HCT116 (cell line): ENCODE measurements at regions not wholly inside any gene's neighbourhood (a gene's known extent, or its start where the extent isn't known, plus 50 kb on each side); places are given as distances from the start of the nearest gene placed in this dataset.

Source experiments
- ATAC-seq: fragments of 200-7000 bp; cut with Tn5 transposase; 2 replicates; pipeline ENCODE4 v1.9.1; 2020; ENCODE audit warnings: mild to moderate bottlenecking, moderate library complexity
- BruUV-seq: library from RNA; stranded (reverse); fragments of 400-500 nt; replicated peaks from 2 replicates; lab custom pipeline; 2021; lab: Mats Ljungman, UMichigan
- CTCF ChIA-PET: fragments of 300-600 bp; sonication (Branson Sonifier 250); formaldehyde crosslinking; loops from one replicate; lab custom pipeline; 2021; ENCODE audit warnings: antibody characterized with exemption; lab: Charles Lee
- POLR2A ChIA-PET: fragments of 300-600, 350-600 bp; sonication (Branson Sonifier 250); formaldehyde crosslinking; loops from one replicate; lab custom pipeline; 2021; ENCODE audit warnings: antibody characterized with exemption; lab: Charles Lee
- RAD21 ChIA-PET, 2 experiments: fragments of 300-600 bp; sonication (Branson Sonifier 250); formaldehyde crosslinking; loops; one replicate each; lab custom pipeline; 2023; ENCODE audit warnings: low total read pairs in 2 of 2; ENCODE audit not compliant: uncharacterized antibody in 2 of 2, unreplicated experiment in 2 of 2, low non-redundant PET in 1 of 2; lab: Charles Lee
- DNase-seq: peaks from one replicate; pipeline ENCODE4 v3.0.0-alpha.2; 2010; ENCODE audit warnings: low read depth, low spot score
- H2AFZ ChIP-seq: fragments of 200-600 bp; shearing (Covaris generic), sonication (generic); 2 replicates; pipeline ENCODE4 v1.6.1; 2017; ENCODE audit warnings: low read depth, mixed run types, mixed read lengths, antibody characterized with exemption, low read length; ENCODE audit not compliant: poor library complexity, severe bottlenecking
- H3K27ac ChIP-seq: 2 replicates; pipeline ENCODE4 v1.5.1; 2012; ENCODE audit warnings: low read depth, low read length
- H3K27me3 ChIP-seq: fragments of 200-600 bp; sonication (generic); 2 replicates; pipeline ENCODE4 v1.6.1; 2016; ENCODE audit warnings: mixed run types, low read length, mixed read lengths; ENCODE audit not compliant: insufficient read depth
- H3K36me3 ChIP-seq, 2 experiments: fragments of 200-500 bp in 1 of 2; fragments of 200-600 bp in 1 of 2; sonication (Bioruptor generic) in 1 of 2; sonication (generic) in 1 of 2; 2 replicates each; pipeline versions ENCODE4 v1.5.1 to v1.6.1; 2014 to 2016; ENCODE audit warnings: low read length in 2 of 2, inconsistent platforms in 1 of 2, mixed read lengths in 1 of 2, mixed run types in 1 of 2; ENCODE audit not compliant: insufficient read depth in 2 of 2, control insufficient read depth in 1 of 2
- H3K4me1 ChIP-seq, 2 experiments: fragments of 200-600 bp in 1 of 2; sonication (generic) in 1 of 2; 2 replicates each; pipeline versions ENCODE4 v1.5.1 to v1.6.1; 2012 to 2017; ENCODE audit warnings: low read length in 2 of 2, inconsistent platforms in 1 of 2, mild to moderate bottlenecking in 1 of 2, mixed read lengths in 1 of 2, mixed run types in 1 of 2, moderate library complexity in 1 of 2; ENCODE audit not compliant: insufficient read depth in 2 of 2, control insufficient read depth in 1 of 2
- H3K4me2 ChIP-seq: fragments of 200-600 bp; sonication (generic); 2 replicates; pipeline ENCODE4 v1.6.1; 2017; ENCODE audit warnings: mixed run types, low read length, mixed read lengths
- H3K4me3 ChIP-seq, 2 experiments: fragments of 200-600 bp in 1 of 2; sonication (generic) in 1 of 2; replicated peaks in 1 of 2; 2 replicates each; pipeline ENCODE4 v1.5.1; 2011 to 2016; ENCODE audit warnings: low read length in 2 of 2, control low read depth in 1 of 2, low read depth in 1 of 2, mild to moderate bottlenecking in 1 of 2, mixed read lengths in 1 of 2, mixed run types in 1 of 2
- H3K79me2 ChIP-seq: fragments of 200-600 bp; sonication (generic); 2 replicates; pipeline ENCODE4 v1.6.1; 2017; ENCODE audit warnings: mild to moderate bottlenecking, mixed run types, low read length, moderate library complexity, mixed read lengths; ENCODE audit not compliant: insufficient read depth
- H3K9ac ChIP-seq: fragments of 200-600 bp; sonication (generic); 2 replicates; pipeline ENCODE4 v1.6.1; 2016; ENCODE audit warnings: low read length, mixed read lengths
- H3K9me2 ChIP-seq: fragments of 200-600 bp; sonication (generic), shearing (Covaris generic); 2 replicates; pipeline ENCODE4 v1.6.1; 2017; ENCODE audit warnings: mixed run types, mild to moderate bottlenecking, moderate library complexity; ENCODE audit not compliant: insufficient read depth
- H3K9me3 ChIP-seq, 2 experiments: fragments of 200-500 bp in 1 of 2; fragments of 200-600 bp in 1 of 2; sonication (Bioruptor generic) in 1 of 2; sonication (generic) in 1 of 2; 2 replicates each; pipeline ENCODE4 v1.6.1; 2014 to 2017; ENCODE audit warnings: low read length in 2 of 2, mixed read lengths in 2 of 2, inconsistent platforms in 1 of 2, low read depth in 1 of 2, mild to moderate bottlenecking in 1 of 2, mixed run types in 1 of 2, moderate library complexity in 1 of 2; ENCODE audit not compliant: control insufficient read depth in 1 of 2, insufficient read depth in 1 of 2
- H4K20me1 ChIP-seq: fragments of 200-600 bp; sonication (generic), shearing (Covaris generic); 2 replicates; pipeline ENCODE4 v1.6.1; 2017; ENCODE audit warnings: mixed run types, mild to moderate bottlenecking, moderate library complexity; ENCODE audit not compliant: insufficient read depth
- CBX3 ChIP-seq: IDR thresholded peaks from 2 replicates; pipeline ENCODE4 v1.6.1; 2012; ENCODE audit warnings: low read depth
- CEBPB ChIP-seq: IDR thresholded peaks from 2 replicates; pipeline ENCODE4 v1.6.1; 2012; ENCODE audit warnings: low read depth
- CTCF ChIP-seq, 3 experiments: fragments of 200-600 bp in 1 of 3; sonication (generic) in 1 of 3; IDR thresholded peaks in 2 of 3; conservative IDR thresholded peaks in 1 of 3; 2 replicates each; pipeline ENCODE4 v1.5.1; 2012 to 2017; ENCODE audit warnings: low read depth in 2 of 3, low read length in 2 of 3, antibody characterized with exemption in 1 of 3, borderline replicate concordance in 1 of 3, control low read depth in 1 of 3, mild to moderate bottlenecking in 1 of 3, mixed read lengths in 1 of 3, mixed run types in 1 of 3, moderate library complexity in 1 of 3; ENCODE audit not compliant: insufficient read depth in 1 of 3
- EGR1 ChIP-seq: IDR thresholded peaks from 2 replicates; pipeline ENCODE4 v1.6.1; 2012; ENCODE audit warnings: low read depth
- EZH2phosphoT487 ChIP-seq: fragments of 200-600 bp; IDR thresholded peaks from 2 replicates; pipeline ENCODE4 v1.6.1; 2018; ENCODE audit warnings: antibody characterized with exemption, borderline replicate concordance
- MAX ChIP-seq: IDR thresholded peaks from 2 replicates; pipeline ENCODE4 v1.6.1; 2012
- POLR2A ChIP-seq: IDR thresholded peaks from 2 replicates; pipeline ENCODE4 v1.7.0; 2011; ENCODE audit warnings: borderline replicate concordance; ENCODE audit not compliant: insufficient read depth, insufficient read length; ENCODE audit errors: extremely low read depth
- REST ChIP-seq: IDR thresholded peaks from 2 replicates; pipeline ENCODE4 v1.6.1; 2012; ENCODE audit warnings: low read depth
- ZBTB33 ChIP-seq: IDR thresholded peaks from 2 replicates; pipeline ENCODE4 v1.6.1; 2011; ENCODE audit warnings: mild to moderate bottlenecking, low read length, moderate library complexity; ENCODE audit not compliant: insufficient replicate concordance; ENCODE audit errors: extremely low read depth
- ZNF274 ChIP-seq: fragments of 200-500 bp; sonication (Bioruptor generic); IDR thresholded peaks from 2 replicates; pipeline ENCODE4 v1.6.1; 2014; ENCODE audit warnings: mild to moderate bottlenecking, low read depth, low read length, inconsistent platforms
- intact Hi-C: fragments of 100-400 bp; cut with micrococcal nuclease; formaldehyde crosslinking; loops from 2 replicates; pipeline ENCODE4 v1.10.0; 2022

- no peak for ATAC-seq
Observed at GRCh38 chr2:83900862-83901261, 558.2 kb downstream of the SUCLG1 start.

GRCh38 chr2:83899271-83899670 is 559.8 kb downstream of the SUCLG1 start:
- Histone ChIP-seq H3K27me3 (no peaks in the 10 kb centered on the region), H3K4me1 (no peaks in the 10 kb centered on the region), H3K4me2 (no peak overlapping the region), H3K36me3 (no peaks in the 10 kb centered on the region), H3K9me3 (no peaks in the 10 kb centered on the region), H3K9me2 (no peaks in the 10 kb centered on the region), H3K79me2 (no peaks in the 10 kb centered on the region), H2AFZ (no peak overlapping the region), H3K4me3 (no peak overlapping the region), H3K27ac (no peak overlapping the region), H3K9ac (no peak overlapping the region), H4K20me1 (no peaks in the 10 kb centered on the region)
- ATAC-seq (no peak), DNase-seq (no peak)
- BruUV-seq = no TSS peak
- ChIA-PET RAD21 (no interaction called here), CTCF (no interaction called here), POLR2A (no interaction called here)
- intact Hi-C loops = no loop called here
- no peak for TF ChIP-seq POLR2A
- TF ChIP-seq EZH2phosphoT487 = no peak
- no peak for TF ChIP-seq ZBTB33
- no peak for TF ChIP-seq MAX
- TF ChIP-seq EGR1 = no peak
- TF ChIP-seq CTCF (IDR thresholded peaks at IDR 0.05 in 2 of 3, conservative IDR thresholded peaks at IDR 0.05 in 1 of 3; ENCODE audit: borderline replicate concordance in 1 of 3, insufficient read depth in 1 of 3, low read depth in 2 of 3, low read length in 2 of 3) = no peak
- TF ChIP-seq CEBPB = no peak
- no peak for TF ChIP-seq REST

More at GRCh38 chr2:83900862-83901261, 558.2 kb downstream of the SUCLG1 start:
- H3K79me2 ChIP-seq = no peaks in the 10 kb centered on the region
- H3K36me3 ChIP-seq = no peaks in the 10 kb centered on the region
- no peak overlapping the region for H3K4me2 ChIP-seq
- H4K20me1 ChIP-seq = no peaks in the 10 kb centered on the region
- H2AFZ ChIP-seq = no peak overlapping the region
- H3K27ac ChIP-seq = no peak overlapping the region
- TF ChIP-seq ZNF274 (no peak), CBX3 (no peak), CEBPB (no peak)
- no peak for DNase-seq
- H3K27me3 ChIP-seq = no peaks in the 10 kb centered on the region
- RAD21 ChIA-PET = no interaction called here
- CTCF ChIA-PET = no interaction called here
- BruUV-seq = no TSS peak
- no peaks in the 10 kb centered on the region for H3K9me2 ChIP-seq
- H3K4me3 ChIP-seq = no peak overlapping the region
- H3K9me3 ChIP-seq = no peaks in the 10 kb centered on the region
- no peak overlapping the region for H3K9ac ChIP-seq
- intact Hi-C loops = no loop called here
- H3K4me1 ChIP-seq = no peaks in the 10 kb centered on the region
- POLR2A ChIA-PET = no interaction called here
